Neural crest cell (in vitro differentiated cells): ENCODE measurements at regions not wholly inside any gene's neighbourhood (a gene's known extent, or its start where the extent isn't known, plus 50 kb on each side); places are given as distances from the start of the nearest gene placed in this dataset.
"Not testable (repeated sequence)": the region's sequence is repeated elsewhere in the genome, so short reads cannot be mapped to it uniquely, and the experiment has no call there.

Source experiments
- DNase-seq: peaks from one replicate; pipeline ENCODE4 v3.0.0; 2021; ENCODE audit warnings: low read depth, mixed read lengths, low spot score
- H3K27ac Mint-ChIP-seq: one replicate; pipeline ENCODE4 v1.8.0; 2021; ENCODE audit warnings: mild to moderate bottlenecking, mixed read lengths; ENCODE audit not compliant: unreplicated experiment
- H3K27me3 Mint-ChIP-seq: 2 replicates; pipeline ENCODE4 v1.8.0; 2021; ENCODE audit warnings: low read depth, mild to moderate bottlenecking, mixed read lengths
- H3K36me3 Mint-ChIP-seq: 2 replicates; pipeline ENCODE4 v1.8.0; 2021; ENCODE audit warnings: low read depth, mild to moderate bottlenecking, mixed read lengths
- H3K4me1 Mint-ChIP-seq: 2 replicates; pipeline ENCODE4 v1.8.0; 2021; ENCODE audit warnings: mixed read lengths
- H3K4me3 Mint-ChIP-seq: one replicate; pipeline ENCODE4 v1.8.0; 2021; ENCODE audit warnings: mild to moderate bottlenecking, mixed read lengths
- H3K9me3 Mint-ChIP-seq: 2 replicates; pipeline ENCODE4 v1.8.0; 2021; ENCODE audit warnings: mixed read lengths
- CTCF ChIP-seq: fragments of 200-600 bp; sonication (generic); conservative IDR thresholded peaks from 2 replicates; pipeline ENCODE4 v1.5.0; 2021; ENCODE audit warnings: antibody characterized with exemption, mild to moderate bottlenecking

GRCh38 chr7:96781919-96782318 lies 72.3 kb upstream of the SEM1 start:
- Mint-ChIP-seq H3K9me3 (no peaks in the 10 kb centered on the region), H3K4me3 (no peak overlapping the region), H3K27ac (no peak overlapping the region), H3K27me3 (no peaks in the 10 kb centered on the region), H3K4me1 (peaks cover 7% of the 10 kb centered on the region), H3K36me3 (no peaks in the 10 kb centered on the region)
- DNase-seq, result no peak
- no peak for TF ChIP-seq CTCF

- not testable (repeated sequence) for H3K4me1 Mint-ChIP-seq, H3K9me3 Mint-ChIP-seq, H3K36me3 Mint-ChIP-seq, H3K27me3 Mint-ChIP-seq, H3K27ac Mint-ChIP-seq, DNase-seq, H3K4me3 Mint-ChIP-seq
These were observed 73.1 kb upstream of the SEM1 start for GRCh38 chr7:96782686-96783298.

- no peak for TF ChIP-seq CTCF
- no peak for DNase-seq
- H3K27me3 Mint-ChIP-seq, result no peaks in the 10 kb centered on the region
- H3K9me3 Mint-ChIP-seq, result no peaks in the 10 kb centered on the region
- H3K4me3 Mint-ChIP-seq, result no peak overlapping the region
- H3K27ac Mint-ChIP-seq, result no peak overlapping the region
- no peaks in the 10 kb centered on the region for H3K36me3 Mint-ChIP-seq
- H3K4me1 Mint-ChIP-seq, result peaks cover 7% of the 10 kb centered on the region
These were observed 75.0 kb upstream of the SEM1 start for GRCh38 chr7:96784597-96784996.

GRCh38 chr7:96786261-96786997 lies 76.8 kb upstream of the SEM1 start:
- Mint-ChIP-seq H3K4me1 (peaks cover 7% of the 10 kb centered on the region), H3K27me3 (no peaks in the 10 kb centered on the region), H3K9me3 (no peaks in the 10 kb centered on the region), H3K4me3 (no peak overlapping the region), H3K27ac (no peak overlapping the region), H3K36me3 (no peaks in the 10 kb centered on the region)
- no peak for TF ChIP-seq CTCF
- DNase-seq, result no peak

GRCh38 chr7:96786998-96787395 lies 77.4 kb upstream of the SEM1 start:
- no peak for TF ChIP-seq CTCF
- H3K27ac Mint-ChIP-seq, result no peak overlapping the region

GRCh38 chr7:96789914-96790313 lies 80.3 kb upstream of the SEM1 start:
- Mint-ChIP-seq H3K36me3 (no peaks in the 10 kb centered on the region), H3K4me1 (peaks cover 7% of the 10 kb centered on the region), H3K27me3 (peaks cover 10% of the 10 kb centered on the region), H3K27ac (no peak overlapping the region), H3K4me3 (no peak overlapping the region), H3K9me3 (no peaks in the 10 kb centered on the region)
- no peak for DNase-seq
- no peak for TF ChIP-seq CTCF

More at GRCh38 chr7:96786998-96787395, 77.4 kb upstream of the SEM1 start:
- no peak overlapping the region for H3K4me3 Mint-ChIP-seq
- peaks cover 7% of the 10 kb centered on the region for H3K4me1 Mint-ChIP-seq
- no peaks in the 10 kb centered on the region for H3K9me3 Mint-ChIP-seq
- no peaks in the 10 kb centered on the region for H3K36me3 Mint-ChIP-seq
- DNase-seq, result no peak
- H3K27me3 Mint-ChIP-seq, result peaks cover 1% of the 10 kb centered on the region
